H1 (cell line): ENCODE measurements at regions not wholly inside any gene's neighbourhood (a gene's known extent, or its start where the extent isn't known, plus 50 kb on each side); places are given as distances from the start of the nearest gene placed in this dataset.
A peak's percentile ranks its signal among the peaks of the same experiment; 100 is the strongest.

ENCODE experiments used
- CTCF ChIA-PET: fragments of 300-600 bp; sonication (Branson Sonifier 250); formaldehyde crosslinking; loops from one replicate; lab custom pipeline; 2021; ENCODE audit not compliant: partially characterized antibody; lab: Charles Lee
- POLR2A ChIA-PET: fragments of 300-600 bp; sonication (Branson Sonifier 250); formaldehyde crosslinking; loops from one replicate; lab custom pipeline; 2021; ENCODE audit warnings: inconsistent platforms; ENCODE audit not compliant: partially characterized antibody; lab: Charles Lee
- DNase-seq, 2 experiments: peaks; one replicate each; pipeline versions ENCODE4 v3.0.0 to v3.0.0-alpha.2; 2010 to 2022; ENCODE audit warnings: low spot score in 2 of 2, low read depth in 1 of 2, mixed read lengths in 1 of 2
- FAIRE-seq: peaks from 2 replicates; lab custom pipeline; 2011; peaks lifted over from hg19 to GRCh38; lab: Jason Lieb, UNC
- H2AFZ ChIP-seq: 2 replicates; pipeline ENCODE4 v1.8.1; 2012; ENCODE audit warnings: low read length, inconsistent platforms
- H2AK5ac ChIP-seq: 2 replicates; pipeline ENCODE4 v1.6.1; 2013; ENCODE audit warnings: low read depth, low read length
- H2BK120ac ChIP-seq: replicated peaks from 2 replicates; pipeline ENCODE3; 2013; ENCODE audit warnings: low read depth, low read length, inconsistent platforms
- H2BK12ac ChIP-seq: 2 replicates; pipeline ENCODE4 v1.6.1; 2013; ENCODE audit warnings: low read depth, low read length
- H2BK15ac ChIP-seq: 2 replicates; pipeline ENCODE4 v1.6.1; 2013; ENCODE audit warnings: low read length
- H2BK20ac ChIP-seq: 2 replicates; pipeline ENCODE4 v1.6.1; 2013; ENCODE audit warnings: low read length
- H2BK5ac ChIP-seq: 2 replicates; pipeline ENCODE4 v1.6.1; 2013; ENCODE audit warnings: low read depth, low read length
- H3K14ac ChIP-seq: 2 replicates; pipeline ENCODE4 v1.6.1; 2013; ENCODE audit warnings: inconsistent platforms; ENCODE audit not compliant: insufficient read length
- H3K18ac ChIP-seq: 2 replicates; pipeline ENCODE4 v1.6.1; 2013; ENCODE audit warnings: low read length; ENCODE audit errors: extremely low read depth
- H3K23ac ChIP-seq: 2 replicates; pipeline ENCODE4 v1.6.1; 2013; ENCODE audit warnings: inconsistent platforms; ENCODE audit not compliant: insufficient read length
- H3K23me2 ChIP-seq: 2 replicates; pipeline ENCODE4 v1.6.1; 2013; ENCODE audit warnings: low read depth, low read length
- H3K27ac ChIP-seq: 2 replicates; pipeline ENCODE4 v1.6.1; 2011; ENCODE audit warnings: low read depth, low read length, inconsistent platforms
- H3K27me3 ChIP-seq, 4 experiments: replicated peaks in 1 of 4; 1 replicate in 1 of 4; 2 replicates in 3 of 4; pipeline versions ENCODE4 v1.6.1 to v1.8.1; 2011 to 2013; ENCODE audit warnings: low read length in 3 of 4, mild to moderate bottlenecking in 3 of 4, inconsistent platforms in 2 of 4, mixed read lengths in 2 of 4, moderate library complexity in 1 of 4; ENCODE audit not compliant: control insufficient read depth in 3 of 4, insufficient read depth in 3 of 4; ENCODE audit errors: extremely low read depth in 1 of 4
- H3K36me3 ChIP-seq, 4 experiments: 2 replicates each; pipeline versions ENCODE4 v1.6.1 to v1.8.1; 2011 to 2013; ENCODE audit warnings: mild to moderate bottlenecking in 4 of 4, low read length in 3 of 4, moderate library complexity in 2 of 4, control low read depth in 1 of 4, inconsistent platforms in 1 of 4; ENCODE audit not compliant: insufficient read depth in 4 of 4, control insufficient read depth in 2 of 4
- H3K4ac ChIP-seq: replicated peaks from 2 replicates; pipeline ENCODE3; 2013; ENCODE audit warnings: low read length, low read depth, mixed read lengths, inconsistent platforms; ENCODE audit not compliant: insufficient read length
- H3K4me1 ChIP-seq, 4 experiments: replicated peaks in 1 of 4; 1 replicate in 1 of 4; 2 replicates in 3 of 4; pipeline versions ENCODE4 v1.6.1 to v1.8.1; 2011 to 2013; ENCODE audit warnings: low read length in 3 of 4, inconsistent platforms in 2 of 4, mixed read lengths in 1 of 4; ENCODE audit not compliant: insufficient read depth in 4 of 4, control insufficient read depth in 3 of 4
- H3K4me2 ChIP-seq, 2 experiments: 2 replicates each; pipeline versions ENCODE4 v1.6.1 to v1.8.1; 2011 to 2013; ENCODE audit warnings: low read depth in 2 of 2, low read length in 2 of 2, control low read depth in 1 of 2, inconsistent platforms in 1 of 2, mild to moderate bottlenecking in 1 of 2; ENCODE audit not compliant: insufficient read depth in 1 of 2
- H3K4me3 ChIP-seq, 4 experiments: fragments of 200-600, 300-600 bp in 1 of 4; sonication (generic), shearing (Covaris generic), sonication (Bioruptor Twin) in 1 of 4; 2 replicates each; pipeline versions ENCODE4 v1.5.1 to v1.8.1; 2011 to 2016; ENCODE audit warnings: low read length in 4 of 4, low read depth in 3 of 4, control low read depth in 2 of 4, inconsistent platforms in 2 of 4, mild to moderate bottlenecking in 2 of 4, mixed read lengths in 1 of 4, moderate library complexity in 1 of 4; ENCODE audit not compliant: insufficient read depth in 2 of 4; ENCODE audit errors: extremely low read depth in 1 of 4
- H3K56ac ChIP-seq: replicated peaks from 2 replicates; pipeline ENCODE3; 2013; ENCODE audit warnings: low read depth, mild to moderate bottlenecking, mixed read lengths, low read length, inconsistent platforms; ENCODE audit not compliant: insufficient read length
- H3K79me1 ChIP-seq: 2 replicates; pipeline ENCODE4 v1.6.1; 2013; ENCODE audit warnings: low read depth, low read length, control low read depth
- H3K79me2 ChIP-seq, 2 experiments: 2 replicates each; pipeline versions ENCODE4 v1.6.1 to v1.8.1; 2012 to 2013; ENCODE audit warnings: low read length in 2 of 2, mild to moderate bottlenecking in 2 of 2, inconsistent platforms in 1 of 2; ENCODE audit not compliant: insufficient read depth in 2 of 2, control insufficient read depth in 1 of 2
- H3K9ac ChIP-seq, 4 experiments: replicated peaks in 1 of 4; 1 replicate in 1 of 4; 2 replicates in 3 of 4; pipeline versions ENCODE4 v1.6.1 to v1.8.1; 2011 to 2013; ENCODE audit warnings: low read depth in 3 of 4, low read length in 3 of 4, control low read depth in 2 of 4, mild to moderate bottlenecking in 2 of 4, moderate library complexity in 2 of 4, inconsistent platforms in 1 of 4; ENCODE audit errors: extremely low read depth in 1 of 4
- H3K9me3 ChIP-seq, 2 experiments: 2 replicates each; pipeline versions ENCODE4 v1.6.1 to v1.8.1; 2012 to 2013; ENCODE audit warnings: mild to moderate bottlenecking in 2 of 2, moderate library complexity in 2 of 2, control low read depth in 1 of 2, inconsistent platforms in 1 of 2, low read depth in 1 of 2, low read length in 1 of 2, mixed read lengths in 1 of 2; ENCODE audit not compliant: insufficient read depth in 2 of 2
- H4K20me1 ChIP-seq, 2 experiments: replicated peaks in 1 of 2; 2 replicates each; pipeline versions ENCODE3 to v1.8.1; 2011 to 2013; ENCODE audit warnings: inconsistent platforms in 2 of 2, low read length in 2 of 2, mild to moderate bottlenecking in 1 of 2; ENCODE audit not compliant: insufficient read depth in 2 of 2, control insufficient read depth in 1 of 2
- H4K5ac ChIP-seq: 2 replicates; pipeline ENCODE4 v1.6.1; 2013; ENCODE audit warnings: low read length, low read depth, mixed read lengths, inconsistent platforms; ENCODE audit not compliant: insufficient read length
- H4K8ac ChIP-seq: 2 replicates; pipeline ENCODE4 v1.8.0; 2013; ENCODE audit warnings: mild to moderate bottlenecking, moderate library complexity, low read length, inconsistent platforms; ENCODE audit not compliant: insufficient read depth; ENCODE audit errors: extremely low read depth
- H4K91ac ChIP-seq: replicated peaks from 2 replicates; pipeline ENCODE3; 2013; ENCODE audit warnings: low read length, mixed read lengths, inconsistent platforms; ENCODE audit not compliant: insufficient read length
- RXRA ChIP-seq: IDR thresholded peaks from 2 replicates; pipeline ENCODE4 v1.6.1; 2011; ENCODE audit warnings: low read depth, mild to moderate bottlenecking, low read length, moderate library complexity; ENCODE audit not compliant: insufficient read depth
- WGBS, 2 experiments: shearing (Covaris generic) in 1 of 2; methylation state at CpG; one replicate each; pipeline versions ENCODE4 v1.1.6 to v1.1.7; 2013 to 2015; ENCODE audit warnings: low lambda C conversion rate in 2 of 2, mixed read lengths in 2 of 2, inconsistent platforms in 1 of 2, low coverage in 1 of 2, missing lambda C conversion rate in 1 of 2; ENCODE audit not compliant: insufficient replicate concordance in 2 of 2, insufficient coverage in 1 of 2, insufficient read length in 1 of 2; ENCODE audit errors: extremely low coverage in 1 of 2, missing lambda C conversion rate in 1 of 2; 5-methylcytosine and 5-hydroxymethylcytosine counted together

GRCh38 chr1:234675572-234675971 lies 65.6 kb upstream of the IRF2BP2 start:
- H3K4me1 ChIP-seq, result peaks cover 0 to 5% (median 1%) of the 10 kb centered on the region in 4 experiments; a peak in 1 of 7 replicates
- no peak overlapping the region for H4K91ac ChIP-seq
- no peak overlapping the region for H2BK15ac ChIP-seq
- no peak overlapping the region for H4K8ac ChIP-seq
- no peaks in the 10 kb centered on the region for H3K79me1 ChIP-seq
- peaks cover 0 to 2% (median under 1%) of the 10 kb centered on the region in 4 experiments; a peak in 1 of 7 replicates for H3K27me3 ChIP-seq
- 0 out of 2 replicates have a peak overlapping the region, but pooled peaks have one; percentile 67 for H2BK20ac ChIP-seq
- H2AFZ ChIP-seq, result peak overlapping the region; percentile 94
- peak overlapping the region in 1 of 4 experiments; percentile 54; a peak in 2 of 8 replicates for H3K4me3 ChIP-seq
- H3K27ac ChIP-seq, result no peak overlapping the region
- H4K5ac ChIP-seq, result no peak overlapping the region
- peak overlapping the region in 1 of 2 experiments; percentile 88; a peak in 2 of 4 replicates for H3K4me2 ChIP-seq
- 95% methylated on average over 6 of the region's 6 CpGs; no CpG with 5 or more reads in 1 of the 2 experiments for WGBS, 2 experiments
- no peaks in the 10 kb centered on the region for H3K23me2 ChIP-seq
- FAIRE-seq (no peak), DNase-seq (no peak)
- H3K9ac ChIP-seq, result no peak overlapping the region
- no peak overlapping the region for H2BK120ac ChIP-seq
- no peak overlapping the region for H3K23ac ChIP-seq
- no peak overlapping the region for H3K18ac ChIP-seq
- CTCF ChIA-PET, result no interaction called here
- no peak overlapping the region for H2BK5ac ChIP-seq
- H2BK12ac ChIP-seq, result no peak overlapping the region
- H3K79me2 ChIP-seq, result no peaks in the 10 kb centered on the region
- H3K4ac ChIP-seq, result no peak overlapping the region
- no peaks in the 10 kb centered on the region for H4K20me1 ChIP-seq
- no peak for TF ChIP-seq RXRA
- peak overlapping the region; percentile 84; the same call in 1 of the 2 replicates for H2AK5ac ChIP-seq
- POLR2A ChIA-PET, result no interaction called here
- H3K14ac ChIP-seq, result no peak overlapping the region
- no peaks in the 10 kb centered on the region for H3K36me3 ChIP-seq
- H3K56ac ChIP-seq, result no peak overlapping the region
- no peaks in the 10 kb centered on the region for H3K9me3 ChIP-seq
